PC-3 (cell line): ENCODE measurements at regions not wholly inside any gene's neighbourhood (a gene's known extent, or its start where the extent isn't known, plus 50 kb on each side); places are given as distances from the start of the nearest gene placed in this dataset.
"Not testable (repeated sequence)": the region's sequence is repeated elsewhere in the genome, so short reads cannot be mapped to it uniquely, and the experiment has no call there.

Experiments used
- ATAC-seq: fragments of 200-7000 bp; cut with Tn5 transposase; 2 replicates; pipeline ENCODE4 v1.9.1; 2020; ENCODE audit warnings: mild to moderate bottlenecking, moderate library complexity
- BruUV-seq: library from RNA; stranded (reverse); fragments of 400-500 nt; replicated peaks from 2 replicates; lab custom pipeline; 2021; lab: Mats Ljungman, UMichigan
- CTCF ChIA-PET: fragments of 300-600 bp; sonication (Branson Sonifier 250); formaldehyde crosslinking; loops from one replicate; lab custom pipeline; 2022; ENCODE audit warnings: antibody characterized with exemption; lab: Charles Lee
- POLR2A ChIA-PET: fragments of 300-600 bp; sonication (Branson Sonifier 250); formaldehyde crosslinking; loops from one replicate; lab custom pipeline; 2022; ENCODE audit warnings: antibody characterized with exemption; ENCODE audit not compliant: unreplicated experiment; lab: Charles Lee
- DNase-seq: peaks from one replicate; pipeline ENCODE4 v3.0.0-alpha.2; 2015
- H2AFZ ChIP-seq: fragments of 300-600 bp; sonication (generic); 2 replicates; pipeline ENCODE4 v1.6.0; 2016; ENCODE audit warnings: antibody characterized with exemption, low read length
- H3F3A ChIP-seq: fragments of 300-600 bp; sonication (generic); one replicate; pipeline ENCODE4 v1.6.0; 2017; ENCODE audit warnings: antibody characterized with exemption, low read length, control low read depth, mild to moderate bottlenecking; ENCODE audit not compliant: unreplicated experiment
- H3K27ac ChIP-seq: fragments of 300-600 bp; sonication (generic); 2 replicates; pipeline ENCODE4 v1.5.1; 2016; ENCODE audit warnings: mild to moderate bottlenecking, low read length
- H3K27me3 ChIP-seq: fragments of 300-600 bp; sonication (generic); 2 replicates; pipeline ENCODE4 v1.6.1; 2016; ENCODE audit warnings: low read length, mixed read lengths
- H3K36me3 ChIP-seq: fragments of 300-600 bp; sonication (generic); 2 replicates; pipeline ENCODE4 v1.6.1; 2016; ENCODE audit warnings: low read depth, mixed run types, low read length, mixed read lengths
- H3K4me1 ChIP-seq: fragments of 300-600 bp; sonication (generic); 2 replicates; pipeline ENCODE4 v1.5.1; 2016; ENCODE audit warnings: low read length; ENCODE audit not compliant: insufficient read depth
- H3K4me2 ChIP-seq: fragments of 300-600 bp; sonication (generic); 2 replicates; pipeline ENCODE4 v1.6.0; 2016; ENCODE audit warnings: low read length
- H3K4me3 ChIP-seq: fragments of 300-600 bp; sonication (generic); 2 replicates; pipeline ENCODE4 v1.5.1; 2016; ENCODE audit warnings: mild to moderate bottlenecking, low read length, mixed read lengths
- H3K79me2 ChIP-seq: fragments of 300-600 bp; sonication (generic); 2 replicates; pipeline ENCODE4 v1.6.1; 2017; ENCODE audit warnings: low read length, mixed read lengths
- H3K9ac ChIP-seq: fragments of 300-600 bp; sonication (generic); 2 replicates; pipeline ENCODE4 v1.6.0; 2016; ENCODE audit warnings: mild to moderate bottlenecking, low read length
- H3K9me2 ChIP-seq: fragments of 300-600 bp; sonication (generic); replicated peaks from 2 replicates; pipeline ENCODE4 v1.6.1; 2016; ENCODE audit warnings: mixed run types, low read length, mixed read lengths
- H3K9me3 ChIP-seq: fragments of 300-600 bp; sonication (generic); 2 replicates; pipeline ENCODE4 v1.6.1; 2016; ENCODE audit warnings: low read length, mixed read lengths
- H4K20me1 ChIP-seq: fragments of 300-600 bp; sonication (generic); 2 replicates; pipeline ENCODE4 v1.6.1; 2016; ENCODE audit warnings: low read length, mixed read lengths
- EZH2 ChIP-seq: fragments of 300-600 bp; sonication (generic); IDR thresholded peaks from one replicate; pipeline ENCODE4 v1.6.1; 2017; ENCODE audit warnings: antibody characterized with exemption, mild to moderate bottlenecking, low read length; ENCODE audit not compliant: unreplicated experiment
- EZH2phosphoT487 ChIP-seq: fragments of 300-600 bp; sonication (generic); IDR thresholded peaks from 2 replicates; pipeline ENCODE4 v1.6.1; 2018; ENCODE audit warnings: mild to moderate bottlenecking, antibody characterized with exemption, low read length, borderline replicate concordance
- intact Hi-C: fragments of 100-400 bp; cut with micrococcal nuclease; formaldehyde crosslinking; loops from 2 replicates; pipeline ENCODE4 v1.9.0; 2023
- TF ChIP-seq, protein P1 (sequence below): fragments of 300-600 bp; sonication (generic); conservative IDR thresholded peaks from 2 replicates; pipeline ENCODE4 v1.5.1; 2017; ENCODE audit warnings: antibody characterized with exemption, low read depth, mild to moderate bottlenecking, low read length

DNA sequence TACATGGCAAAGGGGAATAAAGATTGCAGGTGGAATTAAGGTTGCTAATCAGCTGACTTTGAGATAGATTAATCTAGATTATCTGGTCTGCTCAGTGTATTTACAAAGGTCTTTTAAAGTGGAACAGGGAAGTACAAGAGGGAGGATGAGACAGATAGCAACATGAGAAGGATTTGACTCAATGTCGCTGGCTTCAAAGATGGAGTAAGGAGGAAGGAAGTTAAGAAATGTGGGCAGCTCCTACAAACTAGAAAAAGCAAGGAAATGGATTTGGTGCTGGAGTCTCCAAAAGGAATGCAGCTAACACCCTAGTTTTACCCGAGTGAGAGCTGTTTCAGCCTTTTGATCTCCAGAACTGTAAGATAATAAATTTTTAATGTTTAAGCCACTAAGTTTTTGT lies 180.7 kb upstream of the TTC14 start:
- Histone ChIP-seq H3K9ac (peak overlapping the region; percentile 58), H3K27ac (peak overlapping the region; percentile 92), H3K4me2 (peak overlapping the region; percentile 71), H3K4me3 (no peak overlapping the region; the same call in 1 of the 2 replicates), H3K4me1 (peaks cover 52% of the 10 kb centered on the region), H4K20me1 (no peaks in the 10 kb centered on the region), H3K27me3 (no peaks in the 10 kb centered on the region), H3K79me2 (no peaks in the 10 kb centered on the region), H3K9me3 (no peaks in the 10 kb centered on the region), H3F3A (peaks cover 10% of the 10 kb centered on the region), H3K36me3 (no peaks in the 10 kb centered on the region), H2AFZ (peak overlapping the region; percentile 39), H3K9me2 (no peaks in the 10 kb centered on the region)
- DNase-seq (peak; percentile 33), ATAC-seq (peak; percentile 11; the same call in 1 of the 2 replicates)
- ChIA-PET POLR2A (no interaction called here), CTCF (no interaction called here)
- no peak for TF ChIP-seq EZH2phosphoT487
- TF ChIP-seq, protein P1, sequence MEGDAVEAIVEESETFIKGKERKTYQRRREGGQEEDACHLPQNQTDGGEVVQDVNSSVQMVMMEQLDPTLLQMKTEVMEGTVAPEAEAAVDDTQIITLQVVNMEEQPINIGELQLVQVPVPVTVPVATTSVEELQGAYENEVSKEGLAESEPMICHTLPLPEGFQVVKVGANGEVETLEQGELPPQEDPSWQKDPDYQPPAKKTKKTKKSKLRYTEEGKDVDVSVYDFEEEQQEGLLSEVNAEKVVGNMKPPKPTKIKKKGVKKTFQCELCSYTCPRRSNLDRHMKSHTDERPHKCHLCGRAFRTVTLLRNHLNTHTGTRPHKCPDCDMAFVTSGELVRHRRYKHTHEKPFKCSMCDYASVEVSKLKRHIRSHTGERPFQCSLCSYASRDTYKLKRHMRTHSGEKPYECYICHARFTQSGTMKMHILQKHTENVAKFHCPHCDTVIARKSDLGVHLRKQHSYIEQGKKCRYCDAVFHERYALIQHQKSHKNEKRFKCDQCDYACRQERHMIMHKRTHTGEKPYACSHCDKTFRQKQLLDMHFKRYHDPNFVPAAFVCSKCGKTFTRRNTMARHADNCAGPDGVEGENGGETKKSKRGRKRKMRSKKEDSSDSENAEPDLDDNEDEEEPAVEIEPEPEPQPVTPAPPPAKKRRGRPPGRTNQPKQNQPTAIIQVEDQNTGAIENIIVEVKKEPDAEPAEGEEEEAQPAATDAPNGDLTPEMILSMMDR: no peak
- no peak for TF ChIP-seq EZH2
- intact Hi-C loops: loop anchor here (1.0 to 2.0 kb wide), 2 partner anchors 12 to 174 kb away; no protein-coding TSS in a partner anchor
- BruUV-seq: no TSS peak

DNA sequence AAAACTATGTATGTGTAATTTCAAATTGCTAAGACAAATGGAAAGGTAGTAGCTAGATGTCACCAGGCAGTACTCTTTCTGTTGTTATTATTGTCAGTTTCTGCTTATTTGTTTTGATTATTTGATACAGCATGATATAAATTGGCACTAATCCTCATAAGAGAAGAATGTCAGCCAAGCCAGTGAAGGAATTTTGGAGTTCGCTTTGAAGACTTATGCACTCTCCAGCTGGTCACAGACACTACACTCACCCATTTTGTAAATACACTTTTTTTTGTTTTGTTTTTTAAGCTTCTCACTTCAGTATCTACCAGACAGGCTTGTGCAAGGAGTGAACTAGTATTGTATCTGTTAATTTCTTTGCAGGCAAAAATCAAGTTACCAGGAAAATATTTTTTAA lies 180.2 kb upstream of the TTC14 start:
- H3K79me2 ChIP-seq: no peaks in the 10 kb centered on the region
- TF ChIP-seq EZH2phosphoT487: no peak
- TF ChIP-seq, protein P1: no peak
- no peak for TF ChIP-seq EZH2
- peak overlapping the region; percentile 18; the same call in 1 of the 2 replicates for H2AFZ ChIP-seq
- H4K20me1 ChIP-seq: no peaks in the 10 kb centered on the region
- H3K27me3 ChIP-seq: no peaks in the 10 kb centered on the region
- peak; percentile 4; the same call in 1 of the 2 replicates for ATAC-seq
- peaks cover 10% of the 10 kb centered on the region for H3F3A ChIP-seq
- H3K4me2 ChIP-seq: peak overlapping the region; percentile 71; the same call in 1 of the 2 replicates
- H3K36me3 ChIP-seq: no peaks in the 10 kb centered on the region
- ChIA-PET CTCF (no interaction called here), POLR2A (no interaction called here)
- H3K9me3 ChIP-seq: no peaks in the 10 kb centered on the region
- no peaks in the 10 kb centered on the region for H3K9me2 ChIP-seq
- H3K9ac ChIP-seq: peak overlapping the region; percentile 58; the same call in 1 of the 2 replicates
- DNase-seq: no peak
- H3K4me1 ChIP-seq: peaks cover 47% of the 10 kb centered on the region
- H3K27ac ChIP-seq: peak overlapping the region; percentile 92
- no TSS peak for BruUV-seq
- intact Hi-C loops: loop anchor here (1.0 to 2.0 kb wide), 2 partner anchors 12 to 173 kb away; no protein-coding TSS in a partner anchor
- no peak overlapping the region for H3K4me3 ChIP-seq

DNA sequence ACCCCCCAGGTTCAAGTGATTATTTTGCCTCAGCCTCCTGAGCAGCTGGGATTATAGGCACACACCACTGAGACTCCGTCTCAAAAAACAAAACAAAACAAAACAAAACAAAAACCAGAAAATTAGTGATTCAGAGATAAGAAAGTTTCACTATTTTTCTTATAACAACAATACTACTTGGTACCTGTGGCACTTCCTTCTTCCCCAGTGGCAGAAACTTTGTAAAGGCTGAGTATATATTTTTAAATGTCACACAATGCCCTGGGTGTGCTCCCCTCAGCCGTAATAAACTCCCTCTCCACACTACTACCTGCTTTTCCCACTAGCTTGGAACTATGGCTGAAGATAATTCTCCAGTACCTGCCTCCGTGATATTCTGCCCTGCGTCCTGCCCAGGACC lies 177.7 kb upstream of the TTC14 start:
- H3K79me2 ChIP-seq, H2AFZ ChIP-seq, H3K27me3 ChIP-seq, H3K36me3 ChIP-seq, H3K9me2 ChIP-seq, intact Hi-C loops, H4K20me1 ChIP-seq, H3K4me3 ChIP-seq, H3K27ac ChIP-seq, BruUV-seq, H3K9me3 ChIP-seq, ATAC-seq, H3K9ac ChIP-seq, POLR2A ChIA-PET, DNase-seq, CTCF ChIA-PET, H3K4me2 ChIP-seq: not testable (repeated sequence)
- Histone ChIP-seq H3F3A (peaks cover 10% of the 10 kb centered on the region), H3K4me1 (peaks cover 30% of the 10 kb centered on the region)
